Tibial artery (tissue), 4 donors: ENCODE measurements at regions not wholly inside any gene's neighbourhood (a gene's known extent, or its start where the extent isn't known, plus 50 kb on each side); places are given as distances from the start of the nearest gene placed in this dataset.

Experiments used
- DNase-seq, 2 donors: peaks; one replicate each; pipeline ENCODE4 v3.0.0-alpha.2; 2019
- H3K27ac ChIP-seq, 2 donors: fragments of 200-600 bp; sonication (generic) in 1 of 2; 1 replicate in 1 of 2; 2 replicates in 1 of 2; pipeline ENCODE4 v1.5.1; 2018 to 2019; ENCODE audit warnings: mild to moderate bottlenecking in 1 of 2
- H3K27me3 ChIP-seq, 2 donors: fragments of 200-600 bp; sonication (generic) in 1 of 2; one replicate each; pipeline versions ENCODE4 v1.5.1 to v1.6.0; 2016 to 2019
- H3K36me3 ChIP-seq, 3 donors: fragments of 200-600 bp; sonication (generic) in 2 of 3; one replicate each; pipeline ENCODE4 v1.5.1; 2016 to 2019; ENCODE audit warnings: mild to moderate bottlenecking in 2 of 3
- H3K4me1 ChIP-seq, 4 donors: fragments of 200-600 bp; sonication (generic) in 2 of 4; 1 replicate in 3 of 4; 2 replicates in 1 of 4; pipeline ENCODE4 v1.5.1; 2016 to 2019
- H3K4me3 ChIP-seq, 2 donors: fragments of 200-600 bp; sonication (generic) in 1 of 2; 1 replicate in 1 of 2; 2 replicates in 1 of 2; pipeline ENCODE4 v1.5.1; 2018 to 2019; ENCODE audit warnings: mild to moderate bottlenecking in 2 of 2
- H3K9me3 ChIP-seq, 3 donors: fragments of 200-600 bp; sonication (generic) in 1 of 3; one replicate each; pipeline ENCODE4 v1.5.1; 2016 to 2019
- CTCF ChIP-seq, 2 experiments: fragments of 200-600 bp in 1 of 2; fragments of 450-650 bp in 1 of 2; IDR thresholded peaks; one replicate each; pipeline ENCODE4 v1.5.1; 2017 to 2019; ENCODE audit warnings: antibody characterized with exemption in 2 of 2, mild to moderate bottlenecking in 1 of 2, moderate library complexity in 1 of 2
- intact Hi-C: fragments of 100-400 bp; cut with DNase I; formaldehyde crosslinking; loops from one replicate; pipeline ENCODE4 v1.15.0; 2023; ENCODE audit warnings: low total_unique reads

- Histone ChIP-seq H3K27me3 (peaks cover 0 to 39% of the 10 kb centered on the region in 2 donors), H3K36me3 (no peaks in the 10 kb centered on the region), H3K9me3 (peaks cover 0 to 13% (median 6%) of the 10 kb centered on the region in 3 donors), H3K4me3 (no peak overlapping the region), H3K4me1 (peaks cover 0 to 4% (median 0%) of the 10 kb centered on the region in 4 donors), H3K27ac (no peak overlapping the region)
- TF ChIP-seq CTCF (IDR thresholded peaks at IDR 0.05): no peak
- no peak for DNase-seq
- intact Hi-C loops: no loop called here
These were observed 163.3 kb upstream of the LHX5 start for GRCh38 chr12:113634982-113635381.

GRCh38 chr12:113634474-113634873 is 162.8 kb upstream of the LHX5 start:
- DNase-seq: no peak
- intact Hi-C loops: no loop called here

GRCh38 chr12:113633678-113634332 is 162.1 kb upstream of the LHX5 start:
- Histone ChIP-seq H3K27ac (no peak overlapping the region), H3K36me3 (no peaks in the 10 kb centered on the region), H3K9me3 (peaks cover 0 to 19% (median 13%) of the 10 kb centered on the region in 3 donors), H3K27me3 (peaks cover 0 to 27% of the 10 kb centered on the region in 2 donors), H3K4me1 (peaks cover 0 to 4% (median 0%) of the 10 kb centered on the region in 4 donors), H3K4me3 (no peak overlapping the region)
- DNase-seq: no peak
- intact Hi-C loops: no loop called here
- no peak for TF ChIP-seq CTCF (IDR thresholded peaks at IDR 0.05)

More at GRCh38 chr12:113634474-113634873, 162.8 kb upstream of the LHX5 start:
- Histone ChIP-seq H3K9me3 (peaks cover 0 to 14% (median 10%) of the 10 kb centered on the region in 3 donors), H3K4me1 (peaks cover 0 to 4% (median 0%) of the 10 kb centered on the region in 4 donors), H3K27me3 (peaks cover 0 to 33% of the 10 kb centered on the region in 2 donors), H3K27ac (no peak overlapping the region), H3K36me3 (no peaks in the 10 kb centered on the region), H3K4me3 (no peak overlapping the region)
- TF ChIP-seq CTCF (IDR thresholded peaks at IDR 0.05): no peak

DNA sequence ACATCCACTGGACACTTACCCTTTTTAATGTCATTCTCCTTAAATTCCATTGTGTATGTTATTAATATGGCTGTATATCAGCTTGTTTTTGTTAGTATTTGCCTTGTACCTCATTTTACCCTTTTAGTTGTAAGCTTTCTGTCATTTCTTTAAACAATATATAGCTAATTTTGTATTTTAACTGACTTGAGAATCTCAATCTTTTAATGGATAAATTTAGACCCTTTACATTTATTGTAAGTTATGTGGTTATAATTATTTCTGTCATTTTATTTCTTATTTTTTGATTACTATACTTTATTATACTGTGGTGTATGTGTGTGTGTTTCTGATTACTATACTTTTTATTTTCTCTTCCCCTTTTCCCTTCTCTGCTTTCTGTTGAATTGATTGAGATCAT is 159.0 kb upstream of the LHX5 start:
- no peaks in the 10 kb centered on the region for H3K4me1 ChIP-seq
- no peaks in the 10 kb centered on the region for H3K36me3 ChIP-seq
- no peak for DNase-seq
- peaks cover 0 to 30% (median 21%) of the 10 kb centered on the region in 3 donors for H3K9me3 ChIP-seq
- H3K27me3 ChIP-seq: peaks cover 0 to 7% of the 10 kb centered on the region in 2 donors
- TF ChIP-seq CTCF (IDR thresholded peaks at IDR 0.05): no peak
- intact Hi-C loops: no loop called here
- H3K4me3 ChIP-seq: no peak overlapping the region
- H3K27ac ChIP-seq: no peak overlapping the region

GRCh38 chr12:113625499-113625898 is 153.8 kb upstream of the LHX5 start:
- peaks cover 0 to 39% (median 28%) of the 10 kb centered on the region in 3 donors for H3K9me3 ChIP-seq
- no peak overlapping the region for H3K4me3 ChIP-seq
- no peak overlapping the region for H3K27ac ChIP-seq
- no peak for TF ChIP-seq CTCF (IDR thresholded peaks at IDR 0.05)
- intact Hi-C loops: no loop called here
- no peaks in the 10 kb centered on the region for H3K36me3 ChIP-seq
- DNase-seq: no peak
- H3K27me3 ChIP-seq: no peaks in the 10 kb centered on the region
- H3K4me1 ChIP-seq: no peaks in the 10 kb centered on the region
